ENCODE measurements at regions not wholly inside any gene's neighbourhood (a gene's known extent, or its start where the extent isn't known, plus 50 kb on each side); places are given as distances from the start of the nearest gene placed in this dataset.

GRCh38 chr13:68345963-68346531 is 1115.9 kb upstream of the PCDH9 start:
- TF ChIP-seq CTCF (conservative IDR thresholded peaks at IDR 0.05 in 1 of 2, IDR thresholded peaks at IDR 0.05 in 1 of 2; ENCODE audit: low read depth in 1 of 2, low read length in 2 of 2): no peak
- no peak for TF ChIP-seq EZH2 (IDR thresholded peaks at IDR 0.05; ENCODE audit: low read length, missing control alignments)

Measured in fibroblast of lung (primary cell).